ENCODE measurements at regions not wholly inside any gene's neighbourhood (a gene's known extent, or its start where the extent isn't known, plus 50 kb on each side); places are given as distances from the start of the nearest gene placed in this dataset.
A peak's percentile ranks its signal among the peaks of the same experiment; 100 is the strongest.

DNA sequence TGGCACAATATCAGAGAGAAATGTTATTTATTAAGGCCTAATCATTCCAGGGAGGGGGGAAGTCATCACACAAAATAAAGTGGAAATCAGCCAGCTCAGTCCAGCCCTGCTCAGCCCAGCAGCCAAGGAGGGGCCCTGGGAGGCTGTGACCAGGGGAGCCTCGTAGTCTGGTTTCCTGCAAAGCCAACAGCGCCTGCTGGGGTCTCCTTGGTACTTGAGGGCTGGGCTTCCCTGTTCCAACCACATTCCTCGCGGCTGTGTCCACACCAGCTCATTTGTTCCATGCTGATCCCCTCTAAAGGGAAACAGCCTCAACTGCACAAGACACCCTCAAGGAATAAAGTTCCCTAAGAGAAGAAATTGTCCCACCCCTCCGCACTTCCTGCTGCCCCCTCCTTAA, 154.0 kb downstream of the TMEM132E start:
- DNase-seq: no peak

DNA sequence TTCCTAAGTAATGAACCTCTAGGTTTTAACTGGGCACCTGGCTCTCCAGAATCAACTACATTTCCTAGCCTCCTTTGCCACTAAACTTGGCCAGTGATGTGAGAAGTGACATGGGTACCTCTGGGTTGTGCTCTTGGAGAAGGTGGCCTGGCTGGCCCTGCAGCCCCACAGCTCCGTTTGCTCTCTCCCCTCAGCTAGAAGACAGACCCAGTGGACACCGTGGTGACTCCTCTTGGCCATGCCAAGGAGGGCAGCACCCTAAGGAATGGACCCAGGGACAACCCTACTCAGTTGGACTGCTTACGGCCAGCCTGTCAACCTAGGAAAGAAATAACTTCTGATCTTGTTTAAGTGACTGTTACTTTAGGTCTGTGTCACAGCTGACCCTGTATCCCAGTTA, 151.4 kb downstream of the TMEM132E start:
- no peak for DNase-seq

DNA sequence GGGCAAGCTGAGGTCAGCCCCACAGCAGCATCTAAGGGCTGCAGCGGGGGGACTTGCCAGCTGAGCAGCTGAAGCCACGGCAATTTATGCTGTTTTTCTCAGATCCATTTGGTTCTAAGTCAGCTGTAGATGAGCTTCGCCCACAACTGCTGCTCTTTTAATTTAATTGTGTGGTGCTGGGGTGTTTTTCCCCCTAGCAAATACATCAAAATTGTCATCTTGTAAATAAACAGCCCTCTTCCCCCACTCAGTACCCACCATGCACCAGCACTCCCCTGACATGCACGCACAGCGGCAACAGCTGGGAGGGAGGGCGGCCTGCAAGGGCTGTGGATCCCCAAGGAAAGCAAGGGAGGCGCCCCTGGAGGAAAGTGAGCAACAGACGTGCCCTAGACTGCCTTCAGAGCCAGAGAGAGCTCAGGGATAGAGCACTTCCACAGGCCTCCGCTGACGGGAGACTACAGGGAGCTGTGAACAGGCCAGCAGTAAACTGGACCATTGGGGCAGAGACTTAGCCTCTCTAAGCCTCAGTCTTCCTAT, 149.5 kb downstream of the TMEM132E start:
- no peak for DNase-seq

DNA sequence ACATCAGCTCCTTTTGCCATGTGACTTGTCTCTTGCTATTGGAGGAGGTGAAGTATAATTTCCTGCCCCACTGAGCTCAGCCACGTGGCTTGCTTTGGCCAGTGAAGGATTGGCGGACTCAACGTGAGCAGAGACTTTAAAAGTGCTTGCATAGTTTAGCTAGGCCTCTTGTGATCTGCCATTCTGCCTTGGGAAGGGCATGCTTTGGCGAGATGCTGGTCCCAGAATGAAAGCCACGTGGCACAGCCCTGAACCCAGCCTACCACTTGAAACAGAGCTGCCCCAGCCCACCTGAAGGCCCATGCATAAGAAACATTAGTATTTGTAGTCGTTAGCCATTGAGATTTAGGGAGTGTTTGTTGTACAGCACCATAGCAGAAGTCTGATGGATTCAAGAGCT, 148.2 kb downstream of the TMEM132E start:
- DNase-seq: no peak

DNA sequence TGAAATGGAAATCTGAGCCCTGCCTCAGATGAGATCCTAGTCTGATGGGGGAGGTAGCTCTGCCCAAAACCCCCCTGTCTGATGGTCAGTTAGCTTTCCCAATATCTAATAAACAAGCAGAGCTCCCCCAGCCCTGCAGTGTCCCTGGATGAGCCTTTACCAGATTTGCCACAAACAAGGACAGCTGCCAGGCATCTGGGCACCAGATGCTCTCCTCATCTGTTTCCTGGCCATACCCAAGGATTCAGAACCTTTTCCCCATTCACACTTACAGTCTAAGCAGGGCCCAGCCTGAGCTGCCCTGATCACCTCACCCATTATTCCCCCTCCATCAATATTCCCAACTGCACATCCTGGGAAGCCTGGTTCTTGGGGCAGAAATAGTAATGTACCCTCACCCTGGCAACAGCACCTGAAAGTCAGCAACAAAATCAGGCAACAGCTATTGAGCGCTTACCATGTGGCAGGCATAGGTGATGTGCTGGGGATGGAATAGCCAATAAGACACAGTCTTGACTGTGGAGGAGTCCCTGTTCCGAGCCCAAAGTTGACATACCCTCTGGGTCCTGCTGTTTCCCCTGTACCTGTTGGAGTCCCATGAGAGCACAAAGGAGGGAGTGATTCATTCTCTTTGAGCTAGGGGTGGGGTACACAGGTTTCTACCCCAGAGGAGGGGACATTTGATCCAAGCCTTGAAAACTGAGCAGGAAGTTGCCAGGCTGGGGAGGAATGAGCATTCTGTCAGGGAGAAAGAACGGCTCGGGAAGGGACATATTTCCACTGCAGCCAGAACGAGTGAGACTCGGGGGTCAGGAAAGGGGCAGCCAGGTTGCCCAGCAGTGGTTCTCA, 147.4 kb downstream of the TMEM132E start:
- DNase-seq: no peak

DNA sequence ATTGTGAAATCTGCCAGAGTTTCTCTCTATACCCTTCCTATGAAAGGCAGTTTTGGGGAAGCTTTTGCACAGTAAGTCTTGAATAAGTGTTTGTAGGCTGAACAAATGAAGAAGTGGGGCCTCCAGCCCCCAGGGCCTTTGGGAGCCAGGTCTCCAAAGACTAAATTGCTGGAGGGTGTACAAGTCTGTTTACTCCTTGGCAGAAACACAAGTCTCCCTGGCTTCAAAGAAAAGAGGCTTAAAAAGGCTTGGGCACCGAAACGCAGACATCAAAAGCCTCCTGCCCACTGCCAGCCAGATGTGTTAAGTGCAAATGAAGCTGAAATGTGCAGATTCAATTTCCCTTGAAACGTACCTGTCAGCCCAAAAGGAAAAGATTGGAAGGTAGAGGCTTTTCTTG, 146.3 kb downstream of the TMEM132E start:
- no peak for DNase-seq

DNA sequence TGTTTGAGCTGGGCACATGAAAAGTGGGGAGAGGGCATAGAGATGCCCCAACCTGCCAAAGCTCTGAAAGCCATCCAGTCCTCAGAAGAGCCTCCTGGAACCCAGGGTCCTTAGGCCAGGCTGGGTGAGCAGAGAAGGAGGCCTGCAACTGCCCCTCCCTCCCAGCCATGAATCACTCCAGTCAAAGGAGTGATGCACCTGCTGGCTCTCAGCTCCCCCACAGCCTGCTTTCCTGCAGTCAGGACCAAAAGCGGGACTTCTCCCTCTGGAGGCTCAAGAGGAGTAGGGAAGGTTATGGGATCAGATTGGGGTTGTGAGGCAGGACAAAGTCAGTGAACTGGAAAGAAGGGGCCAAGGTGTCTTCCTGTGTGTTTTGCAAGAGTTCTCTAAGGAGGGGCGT, 145.6 kb downstream of the TMEM132E start:
- no peak for DNase-seq

DNA sequence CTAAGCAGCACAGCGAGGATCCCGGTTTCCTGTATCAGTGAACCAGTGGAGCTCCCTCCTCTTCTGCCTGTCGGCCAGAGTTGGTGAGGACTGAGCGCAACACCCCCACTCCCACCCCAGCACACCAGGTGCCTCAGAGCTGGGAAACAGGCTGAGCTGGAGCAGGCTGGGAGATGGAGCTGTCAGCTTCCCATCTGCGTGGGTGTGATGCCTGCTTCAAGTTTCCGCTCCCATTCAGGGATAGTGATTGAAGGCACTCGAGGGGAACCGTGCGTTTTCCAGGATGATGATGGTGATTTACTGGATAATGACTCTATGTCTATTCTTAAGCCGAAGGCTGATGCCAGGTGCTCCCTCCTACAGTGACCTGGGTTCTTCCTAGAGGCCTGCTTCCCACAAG, 144.5 kb downstream of the TMEM132E start:
- DNase-seq: no peak

DNA sequence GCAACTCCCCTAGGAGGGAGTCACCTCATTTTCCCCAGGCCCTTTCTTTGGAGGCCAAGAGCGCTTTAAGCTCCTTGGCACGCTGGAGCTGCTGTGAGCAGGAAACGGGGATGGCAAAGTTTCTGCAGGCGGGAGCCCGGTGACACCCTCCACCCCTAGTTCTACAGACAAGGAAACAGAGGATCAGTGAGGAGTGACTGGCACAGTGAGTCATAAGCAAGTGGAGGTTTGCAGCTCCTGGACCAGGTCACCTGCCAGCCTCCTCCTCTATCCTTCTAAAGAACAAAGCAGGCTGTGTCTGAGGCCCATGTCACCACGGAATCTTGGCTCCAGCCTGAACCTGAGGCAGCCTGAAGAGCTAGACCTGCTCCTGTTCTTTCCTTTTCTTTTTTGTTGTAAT, 141.9 kb downstream of the TMEM132E start:
- no peak for DNase-seq

DNA sequence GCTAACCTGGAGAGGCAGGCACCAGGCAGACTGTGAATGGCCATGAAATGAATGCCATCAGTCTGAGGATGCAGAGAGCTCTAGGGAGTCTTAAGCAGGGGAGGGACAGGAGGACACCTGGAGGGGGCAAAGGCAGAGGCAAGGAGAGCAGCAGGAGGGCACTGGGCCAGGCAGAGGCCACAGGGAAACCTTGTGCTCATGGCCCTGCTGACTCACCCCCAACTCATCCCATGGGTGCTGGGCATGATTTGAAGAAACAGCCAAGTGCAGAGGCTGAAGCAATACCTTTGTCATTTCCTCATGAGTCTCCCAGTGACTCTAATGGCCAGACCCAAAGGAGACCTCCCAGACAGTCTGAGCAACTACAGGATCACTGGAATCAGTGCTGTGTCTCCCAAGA, 141.4 kb downstream of the TMEM132E start:
- no peak for DNase-seq

DNA sequence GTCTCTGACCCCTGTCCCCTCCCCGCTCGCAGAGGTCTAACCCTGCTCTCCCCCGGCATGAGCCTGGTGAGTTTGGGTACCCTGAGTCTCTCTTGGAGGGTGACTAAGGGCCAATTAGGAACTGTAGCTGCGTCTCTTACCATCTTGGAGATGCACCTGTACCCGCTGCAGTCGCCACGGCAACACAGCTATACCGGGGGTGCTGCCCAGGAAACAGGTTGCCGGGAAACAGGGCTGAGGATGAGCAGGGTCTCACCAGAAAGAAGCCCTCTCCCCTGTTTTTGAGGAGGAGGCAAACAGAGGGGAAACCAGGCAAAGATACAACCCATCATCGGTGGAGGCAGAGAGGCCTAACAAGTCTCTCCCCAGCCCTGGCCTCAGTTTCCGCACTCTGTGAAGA, 140.2 kb downstream of the TMEM132E start:
- no peak for DNase-seq

DNA sequence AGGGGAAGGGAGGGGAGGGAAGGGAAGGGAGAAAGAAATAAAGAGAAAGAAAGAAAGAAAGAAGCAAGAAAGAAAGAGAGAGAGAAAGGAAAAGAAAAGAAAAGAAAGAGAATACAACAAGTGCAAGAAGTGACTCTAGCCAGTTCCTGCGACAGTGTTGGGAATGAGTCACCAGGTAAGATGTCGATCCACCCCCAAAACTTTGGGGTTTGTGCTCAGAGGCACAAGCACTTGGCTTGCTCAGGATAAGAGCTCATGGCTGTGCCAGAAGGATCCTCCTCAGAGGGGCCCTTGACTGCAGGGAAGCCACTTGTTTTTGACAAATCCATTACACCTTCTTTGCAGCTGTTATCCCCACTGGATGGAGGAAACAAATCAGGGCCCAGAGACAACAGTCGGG, 137.7 kb downstream of the TMEM132E start:
- DNase-seq: no peak

DNA sequence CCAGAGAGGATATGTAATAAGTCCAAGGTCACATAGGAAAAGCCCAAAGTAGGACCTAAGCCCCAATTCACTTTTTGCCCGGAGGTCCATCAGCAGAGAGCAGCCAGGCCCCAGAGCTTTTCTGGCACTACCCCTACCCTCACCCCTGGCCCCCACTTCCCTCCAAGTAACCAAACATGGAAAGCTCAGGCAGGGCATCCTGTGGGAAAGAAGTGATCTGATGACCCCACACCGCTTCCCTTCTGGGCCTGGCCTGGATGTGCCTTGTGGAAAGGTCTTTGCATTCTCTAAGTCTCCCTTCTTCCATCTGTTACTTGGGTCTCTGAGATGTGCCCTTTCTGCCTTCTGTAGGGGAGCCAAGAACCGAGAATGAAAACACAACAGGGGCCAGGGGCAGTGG, 136.9 kb downstream of the TMEM132E start:
- no peak for DNase-seq

DNA sequence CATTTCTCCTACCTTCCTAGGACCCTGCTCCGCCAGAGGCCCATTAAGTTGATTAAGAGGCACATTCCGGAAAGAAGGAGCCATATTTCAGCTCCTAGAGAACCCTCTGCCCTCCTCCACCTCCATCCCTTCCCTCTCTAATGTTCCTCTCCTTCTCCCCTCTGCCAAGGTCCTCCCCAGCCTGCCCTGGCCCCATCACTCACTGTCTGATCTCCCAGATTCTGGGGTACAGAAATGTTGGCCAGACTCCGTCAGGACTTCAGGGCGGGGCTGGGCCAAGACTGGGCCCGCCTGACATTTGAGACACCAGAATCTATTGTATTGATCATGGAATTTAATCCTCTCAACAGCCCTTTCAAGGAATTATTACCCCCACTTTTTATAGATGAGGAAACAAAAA, 136.1 kb downstream of the TMEM132E start:
- DNase-seq: no peak

DNA sequence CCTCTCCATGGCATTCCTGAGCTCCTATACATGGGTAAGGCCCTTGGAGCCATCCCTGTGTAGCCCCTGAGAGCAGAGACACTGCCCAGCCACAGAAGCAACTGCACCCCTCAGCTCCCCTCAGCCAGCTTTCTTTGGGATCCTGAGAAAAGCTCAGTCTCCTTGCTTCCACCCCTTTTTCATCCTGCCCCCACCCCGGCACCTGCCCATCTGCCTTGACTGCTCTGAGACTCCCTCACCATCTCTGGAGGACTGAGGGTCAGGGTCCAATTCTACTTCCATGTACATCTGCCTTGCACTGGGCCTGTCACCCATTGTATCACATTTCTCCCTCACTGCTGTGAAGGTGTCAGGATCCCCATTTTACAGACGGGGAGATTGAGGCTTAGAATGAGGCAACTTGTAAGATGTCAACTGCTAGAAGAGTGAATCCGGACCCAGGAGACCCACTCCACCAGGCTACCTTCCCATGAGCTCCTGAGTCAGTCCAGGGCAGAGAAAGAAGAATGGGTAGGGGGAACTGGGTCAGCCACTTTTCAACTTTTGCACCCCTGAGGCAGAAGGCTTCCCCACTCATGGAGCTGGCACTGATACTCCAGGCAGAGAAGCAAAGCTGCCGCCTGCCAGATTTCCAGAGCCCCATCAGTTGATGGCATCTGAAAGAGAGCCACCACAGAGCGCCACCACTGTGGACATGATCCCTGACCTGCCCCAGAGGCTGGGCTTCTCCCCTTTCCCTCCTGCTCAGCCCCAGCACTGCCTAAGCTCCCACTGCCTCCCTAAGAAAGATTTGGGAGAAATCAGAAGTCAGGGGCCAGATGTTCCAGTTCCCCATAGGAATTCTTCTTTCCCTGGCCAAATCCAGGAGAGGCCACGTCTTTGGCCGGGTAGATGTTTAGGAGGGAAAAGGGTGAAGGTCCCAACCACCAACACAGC, 135.4 kb downstream of the TMEM132E start:
- DNase-seq: no peak

DNA sequence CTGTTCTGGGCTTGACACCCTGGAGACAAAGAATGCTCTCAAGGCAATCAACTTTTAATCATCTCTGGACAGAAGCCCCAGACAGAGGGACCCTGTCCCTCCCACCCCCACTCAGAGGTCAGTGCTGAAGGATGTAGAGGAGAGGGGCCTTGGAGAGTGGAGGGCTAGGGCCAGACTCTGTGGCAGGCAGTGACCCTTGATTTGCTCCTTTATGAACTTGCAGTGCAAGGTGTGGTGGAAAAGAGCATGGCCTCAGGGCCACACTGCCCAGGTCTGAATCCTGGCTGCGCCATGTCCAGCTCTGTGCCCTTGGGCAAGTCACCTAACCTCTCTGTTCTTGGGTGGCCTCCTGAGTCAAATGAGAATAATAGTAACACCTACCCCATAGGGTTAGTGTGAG, 134.3 kb downstream of the TMEM132E start:
- no peak for DNase-seq

DNA sequence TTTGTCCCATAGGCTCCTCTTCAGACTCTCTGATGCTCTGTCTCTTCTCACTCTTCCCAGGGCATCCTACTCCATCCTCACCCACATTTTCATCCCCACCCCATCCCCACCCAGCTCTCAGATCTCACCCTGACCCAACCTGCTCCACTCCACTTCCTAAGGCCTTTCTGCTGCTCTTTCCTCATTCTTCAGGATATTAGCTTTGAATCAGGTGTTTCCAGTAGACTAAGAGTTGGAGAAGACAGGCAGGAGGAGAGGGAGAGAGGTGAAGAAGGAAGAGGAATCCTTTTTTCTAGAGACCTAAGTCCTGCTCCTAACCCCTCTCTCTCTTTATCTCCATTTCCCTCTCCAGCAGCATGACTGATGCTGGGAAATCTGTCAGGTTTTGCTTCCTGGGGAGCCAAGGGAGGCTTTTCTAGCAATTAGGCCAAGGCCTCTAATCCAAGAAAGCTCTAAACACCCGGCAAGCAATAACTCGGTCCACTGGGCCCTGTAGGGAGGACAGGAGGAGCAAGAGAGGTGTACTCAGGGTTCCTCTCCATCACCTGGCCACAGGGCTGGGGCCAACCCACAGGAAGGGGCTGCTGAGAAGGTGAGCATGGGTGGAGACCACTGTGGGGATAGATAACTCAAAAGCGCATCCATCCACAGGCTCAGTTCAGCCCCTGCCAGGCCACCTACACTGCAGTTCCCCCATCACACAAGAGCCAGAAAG, 133.3 kb downstream of the TMEM132E start:
- DNase-seq: no peak

DNA sequence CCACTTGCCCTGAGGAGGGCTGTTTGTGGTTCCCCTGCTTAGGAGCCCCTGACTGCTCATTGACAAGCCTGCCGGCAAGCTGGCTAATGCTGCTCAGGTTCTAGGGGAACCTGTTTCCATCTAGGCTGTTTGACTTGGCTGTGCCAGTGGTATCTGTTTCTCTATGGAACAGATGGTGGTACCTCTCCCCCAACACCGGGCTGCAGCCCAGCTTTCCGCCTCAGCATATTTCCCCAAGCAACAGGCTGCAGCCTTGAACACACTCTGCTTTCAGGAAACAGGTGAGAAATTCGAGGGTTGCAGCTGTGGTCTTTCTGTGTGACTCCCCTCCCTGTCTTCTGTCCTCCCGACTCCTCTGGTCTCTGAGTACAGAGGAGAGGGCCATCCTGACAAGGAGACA, 132.3 kb downstream of the TMEM132E start:
- DNase-seq: no peak

DNA sequence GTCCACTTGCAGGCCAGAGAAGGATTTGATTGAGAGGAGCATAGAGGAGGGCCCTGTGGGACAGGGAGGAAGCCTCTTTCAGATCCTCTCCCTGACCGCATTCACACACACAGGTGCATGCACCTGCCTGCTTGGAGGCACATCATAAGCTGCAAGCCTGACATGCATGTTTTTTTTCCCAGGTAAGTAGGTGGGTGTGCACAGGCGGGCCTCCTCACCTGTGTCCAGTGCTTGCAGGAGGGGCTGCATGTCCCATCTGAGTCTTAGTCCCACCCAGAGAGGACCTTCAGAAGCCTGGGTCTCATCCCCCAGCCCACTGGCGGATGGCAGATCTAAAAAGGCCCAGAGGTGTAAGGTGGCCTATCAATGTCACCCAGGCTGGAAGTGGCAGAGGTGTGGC, 130.8 kb downstream of the TMEM132E start:
- no peak for DNase-seq

DNA sequence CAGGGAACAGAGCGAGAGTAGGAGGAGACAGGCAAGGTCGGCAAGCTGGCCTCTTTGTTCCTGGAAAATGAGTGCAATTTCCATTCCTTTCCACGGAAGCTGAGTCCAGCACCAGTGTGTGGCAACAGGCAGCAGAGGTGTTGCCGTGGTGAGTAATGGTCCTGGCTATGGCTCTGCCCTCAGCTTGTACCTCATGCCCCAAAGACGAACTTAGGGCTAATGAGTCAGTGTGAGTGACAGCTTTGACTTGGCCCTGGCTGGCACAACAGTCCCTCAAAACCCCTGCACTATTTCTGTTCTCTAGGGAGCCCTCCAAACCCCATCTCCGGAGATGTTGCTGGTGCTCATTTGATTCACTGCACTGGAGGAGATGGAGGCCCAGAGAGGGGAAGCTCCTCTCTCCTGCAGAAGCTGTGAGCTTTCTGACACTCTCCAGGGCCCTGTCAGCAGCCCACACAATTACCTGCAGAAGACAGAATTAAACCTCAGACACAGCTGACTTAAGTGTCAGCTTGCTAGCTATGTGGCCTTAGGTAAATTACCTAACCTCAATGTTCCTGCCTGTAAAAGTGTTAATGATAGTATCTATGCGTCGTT, 129.9 kb downstream of the TMEM132E start:
- no peak for DNase-seq

DNA sequence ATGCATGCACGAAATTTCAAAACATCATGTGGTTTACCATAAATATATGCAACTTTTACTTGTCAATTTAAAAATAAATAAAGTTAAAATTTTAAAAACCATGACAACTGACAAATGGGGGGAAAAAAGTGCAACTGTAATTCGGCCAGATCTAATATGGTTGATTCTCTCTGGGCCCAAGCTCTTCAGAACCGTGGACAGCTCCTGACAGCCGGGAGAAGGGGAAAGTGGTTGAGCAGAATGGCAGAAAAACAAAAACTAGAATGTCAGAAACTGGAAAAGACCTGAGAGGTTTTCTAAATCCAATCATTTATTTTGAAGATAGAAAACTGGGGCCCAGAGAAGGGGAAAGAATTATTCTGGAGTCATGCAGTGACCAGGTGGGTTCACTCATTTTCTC, 126.6 kb downstream of the TMEM132E start:
- DNase-seq: no peak

DNA sequence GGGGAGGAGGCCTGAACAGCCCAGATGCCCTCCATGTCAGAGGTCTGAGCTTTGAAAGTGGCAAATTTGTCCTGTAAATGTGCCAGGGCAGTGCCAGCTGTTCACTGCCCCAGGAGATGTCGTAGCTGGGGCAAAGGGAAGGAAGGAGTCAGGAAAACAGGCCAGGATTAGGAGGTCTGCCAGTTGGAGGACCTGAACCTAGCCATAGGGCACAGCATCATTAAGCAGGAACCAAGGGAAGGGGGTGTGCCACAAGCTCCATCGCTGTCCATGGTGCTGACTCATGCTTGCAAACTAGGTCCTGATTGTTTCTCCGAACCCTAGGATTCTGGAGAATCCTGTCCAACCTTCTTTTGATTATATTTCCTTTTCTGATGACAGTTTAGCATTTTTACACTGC, 124.2 kb downstream of the TMEM132E start:
- DNase-seq: peak; percentile 3

DNA sequence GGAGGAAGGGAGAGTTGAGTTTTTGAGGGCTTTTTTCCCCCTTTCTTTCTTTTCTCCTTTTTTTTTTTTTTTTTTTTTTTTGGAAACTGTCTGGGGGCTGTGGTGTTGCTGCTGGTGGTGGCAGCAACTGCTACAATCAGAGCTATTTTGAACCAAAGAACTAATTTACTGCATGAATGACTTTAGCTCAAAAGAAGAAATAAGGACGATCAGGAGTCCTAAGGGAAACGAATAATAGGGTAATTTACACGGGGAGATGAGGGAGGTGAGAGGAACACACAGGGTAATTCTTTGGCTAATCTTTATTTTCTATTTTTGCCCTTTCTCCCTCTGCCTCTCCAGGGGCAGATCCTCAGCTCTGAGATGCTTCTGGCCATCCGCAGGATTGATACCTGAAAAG, 119.8 kb downstream of the TMEM132E start:
- DNase-seq: no peak
